ENCODE measurements at regions not wholly inside any gene's neighbourhood (a gene's known extent, or its start where the extent isn't known, plus 50 kb on each side); places are given as distances from the start of the nearest gene placed in this dataset.

DNA sequence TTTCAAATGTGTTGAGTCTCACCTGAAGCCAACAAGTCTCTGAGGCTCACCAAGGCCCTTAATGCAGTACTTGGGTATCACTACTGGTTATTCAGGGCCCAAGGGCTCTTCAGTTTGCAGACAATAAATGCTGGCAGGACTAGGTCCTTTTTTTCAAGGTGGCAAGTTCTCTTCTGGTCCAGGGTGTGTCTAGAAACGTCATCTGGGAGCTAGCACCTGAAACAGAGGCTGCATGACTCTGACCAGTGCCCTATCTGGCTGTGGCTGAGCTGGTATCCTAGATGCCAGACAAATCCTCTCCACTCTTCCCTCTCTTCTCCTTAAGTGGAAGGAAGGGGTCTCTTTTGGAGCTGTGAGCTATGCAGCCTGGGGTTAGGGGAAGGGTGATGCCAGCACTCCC, 276.8 kb downstream of the PYDC2 start:
- ATAC-seq (no peak), DNase-seq (ENCODE audit: low spot score) (no peak)

DNA sequence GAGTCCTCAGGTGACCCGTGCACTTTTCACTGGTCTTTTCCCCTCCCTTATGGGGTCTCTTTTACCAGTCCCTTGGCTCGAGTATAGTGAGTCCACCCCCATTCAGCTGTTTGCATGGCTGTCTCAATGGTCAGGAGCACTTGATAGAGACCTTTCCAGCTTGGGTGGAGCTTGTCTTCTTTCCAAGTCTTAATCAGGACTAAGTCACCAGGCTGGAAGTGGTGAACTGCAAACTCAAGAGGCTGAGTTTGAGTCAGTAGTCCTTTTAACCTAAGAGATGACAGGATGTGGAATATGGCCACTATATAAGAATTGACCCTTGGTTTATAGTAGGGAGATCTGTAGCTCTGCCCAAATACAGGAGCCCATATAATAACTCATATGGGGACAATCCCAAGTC, 279.7 kb downstream of the PYDC2 start:
- ATAC-seq, result no peak
- DNase-seq (ENCODE audit: low spot score), result no peak

DNA sequence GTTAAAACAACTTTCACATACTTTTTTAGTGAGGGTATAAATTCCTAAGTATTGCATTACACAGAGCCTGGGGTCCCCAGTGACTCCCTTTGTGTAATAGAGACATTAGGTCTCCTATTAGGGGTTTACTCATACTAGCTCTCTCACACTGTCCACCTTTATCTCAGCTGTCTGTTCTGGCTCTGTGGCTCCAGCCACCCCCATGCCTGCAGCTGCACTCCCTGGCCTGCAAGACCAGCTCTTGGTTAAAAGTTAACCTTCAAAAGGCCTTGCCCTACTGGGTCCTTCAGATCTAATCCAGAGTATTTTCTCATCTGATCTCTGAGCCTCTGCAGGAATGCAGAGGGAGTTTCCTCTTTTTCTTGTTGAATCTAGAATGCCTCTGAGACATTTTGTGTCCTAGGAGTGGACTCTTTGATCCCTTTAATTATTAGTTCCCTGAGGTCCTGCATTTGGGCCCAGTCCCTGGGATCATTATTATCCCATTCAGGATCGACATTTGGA, 280.9 kb downstream of the PYDC2 start:
- peak; percentile 99 for ATAC-seq
- DNase-seq (ENCODE audit: low spot score), result peak; percentile 73

DNA sequence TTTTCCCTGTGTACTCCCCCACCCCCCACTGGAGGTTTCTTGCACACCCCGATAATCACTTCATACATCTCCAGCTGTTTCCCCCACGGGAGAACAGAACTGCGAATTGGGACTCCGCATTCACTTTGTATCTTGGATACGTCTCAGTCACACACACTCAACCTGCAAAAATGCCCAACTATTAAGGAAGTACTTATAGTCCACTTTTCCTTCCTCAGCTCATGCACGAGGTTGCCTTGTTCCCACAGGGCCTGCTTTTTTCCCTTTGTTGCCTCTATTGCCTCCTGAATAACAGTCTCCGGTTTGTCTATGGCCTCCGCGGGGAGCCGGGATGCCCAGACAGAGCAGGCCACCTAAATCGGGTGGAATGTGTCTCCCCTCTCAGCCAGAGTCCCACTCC, 282.3 kb downstream of the PYDC2 start:
- DNase-seq (ENCODE audit: low spot score), result no peak

DNA sequence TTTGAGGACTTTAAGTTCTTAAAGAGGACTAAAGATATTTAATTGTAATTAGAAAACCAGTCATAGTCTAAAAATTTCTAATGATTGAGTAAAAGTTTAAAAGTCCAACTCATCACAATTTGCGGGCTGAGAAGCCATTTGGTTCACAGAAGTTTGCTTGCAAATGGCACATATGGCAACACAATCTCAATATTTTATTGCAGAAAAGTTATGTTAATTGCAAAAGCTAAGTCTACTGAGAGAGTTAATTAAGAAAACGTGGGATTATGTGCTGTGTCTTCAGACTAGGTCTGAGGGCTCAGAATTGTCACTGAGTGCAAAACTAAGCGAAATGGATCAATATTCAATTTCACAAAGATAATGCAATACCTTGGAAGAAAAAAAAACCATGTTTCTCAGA, 289.7 kb downstream of the PYDC2 start:
- ATAC-seq (no peak), DNase-seq (ENCODE audit: low spot score) (no peak)

More for the DNA sequence above, 282.3 kb downstream of the PYDC2 start:
- no peak for ATAC-seq

DNA sequence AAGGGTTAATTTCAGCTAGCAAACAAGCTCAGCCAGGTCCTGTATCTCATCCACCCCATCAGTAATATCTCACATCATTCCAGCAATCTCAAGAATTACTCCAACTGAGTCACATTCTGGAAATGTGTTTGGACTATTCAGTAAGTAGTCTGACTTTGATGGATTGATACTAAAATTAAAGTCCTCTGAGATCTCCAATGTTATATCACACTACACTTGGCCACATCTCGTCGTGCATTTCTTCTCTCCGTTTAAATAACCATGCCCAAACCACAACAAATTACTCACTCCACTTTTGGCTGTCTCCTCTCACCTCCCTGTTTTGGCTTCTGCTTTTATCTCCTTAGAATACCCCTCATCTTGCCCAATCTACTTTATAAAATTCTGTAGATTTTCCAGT, 292.2 kb downstream of the PYDC2 start:
- ATAC-seq (no peak), DNase-seq (ENCODE audit: low spot score) (no peak)

DNA sequence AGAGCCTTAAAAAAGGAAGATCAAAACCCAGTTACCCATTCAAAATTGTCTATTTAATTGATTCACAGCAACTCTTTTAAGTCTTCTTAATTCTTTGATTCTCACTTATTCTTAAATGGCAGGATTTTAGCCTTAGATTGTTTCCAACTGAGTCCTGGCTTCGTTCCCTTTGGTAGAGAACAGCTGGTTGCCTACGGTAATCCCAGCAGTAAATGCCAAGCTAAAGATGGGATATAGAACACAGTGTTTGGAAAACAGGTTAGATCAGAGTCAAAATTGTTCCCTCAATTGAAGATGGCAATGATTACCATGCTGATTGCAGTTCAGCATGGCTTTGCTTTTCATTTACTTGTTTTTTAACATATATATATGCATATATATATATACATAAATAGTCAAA, 300.9 kb downstream of the PYDC2 start:
- DNase-seq (ENCODE audit: low spot score) (no peak), ATAC-seq (no peak)

DNA sequence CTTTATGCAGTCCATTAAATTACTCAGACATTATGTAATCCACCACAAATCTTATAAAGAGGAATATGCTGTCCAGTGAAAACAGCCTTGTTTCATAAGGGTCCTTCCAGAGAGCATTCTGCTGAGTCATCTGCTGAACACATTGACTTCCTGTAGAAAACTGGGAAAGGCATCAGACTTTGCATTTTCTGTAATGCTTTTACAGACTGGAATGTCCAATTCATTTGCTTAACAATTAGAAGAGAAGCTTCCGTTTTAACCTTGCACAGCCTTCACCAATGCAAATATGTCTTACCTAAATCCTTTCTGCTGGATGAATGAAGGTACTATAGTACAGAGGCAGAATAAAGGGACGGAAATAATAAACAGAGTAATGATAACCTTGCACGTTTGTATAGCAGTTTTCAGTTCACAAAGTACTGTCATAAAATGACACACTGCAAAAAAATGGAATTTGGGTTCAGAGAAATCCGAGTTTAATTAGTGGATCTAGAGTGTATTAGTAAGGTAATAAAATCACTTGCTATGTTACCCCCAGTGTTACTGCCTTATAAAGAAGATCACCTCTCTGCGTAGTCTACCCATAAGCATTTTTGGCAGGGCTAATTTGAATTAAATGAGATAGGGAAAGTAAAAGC, 301.5 kb downstream of the PYDC2 start:
- DNase-seq (ENCODE audit: low spot score) (no peak), ATAC-seq (no peak)

DNA sequence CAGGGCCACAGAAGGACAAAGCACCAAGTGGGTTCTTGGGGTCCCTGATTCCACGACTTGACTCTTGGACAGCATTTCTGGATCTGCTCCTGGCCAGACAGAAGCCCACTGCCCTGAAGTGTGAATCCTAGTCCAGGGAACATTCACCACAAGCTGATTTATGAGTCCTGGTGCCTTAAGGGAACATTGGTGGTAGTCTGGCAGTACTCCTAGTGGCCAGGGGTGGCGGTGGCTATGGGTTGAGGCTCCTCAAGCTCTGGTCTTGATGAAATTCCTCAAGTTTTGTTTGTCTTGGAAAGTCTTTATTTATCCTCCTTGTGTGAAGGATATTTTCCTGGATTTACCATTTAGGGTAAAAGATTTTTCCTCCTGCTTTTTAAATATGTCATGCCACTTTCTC, 307.5 kb downstream of the PYDC2 start:
- ATAC-seq (no peak), DNase-seq (ENCODE audit: low spot score) (no peak)

DNA sequence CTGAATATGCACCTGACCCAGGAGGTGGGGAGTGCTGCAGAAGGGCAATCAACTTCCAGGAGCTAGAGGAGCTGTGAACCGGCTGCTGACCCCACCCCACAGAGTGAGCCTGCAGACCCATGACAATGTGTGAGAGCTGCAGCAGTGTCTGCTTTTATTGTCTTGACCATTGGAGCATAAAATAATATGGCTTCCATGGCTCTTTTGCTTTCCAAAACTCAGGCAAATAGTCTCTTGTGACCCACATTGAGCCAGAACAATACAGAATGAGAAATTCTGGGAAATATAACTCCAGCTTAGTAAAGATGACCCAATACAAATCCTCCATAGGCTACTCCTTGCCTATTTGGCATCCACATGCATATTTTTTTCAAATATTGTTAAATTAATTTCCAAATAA, 309.6 kb downstream of the PYDC2 start:
- ATAC-seq, result no peak
- DNase-seq (ENCODE audit: low spot score), result no peak

DNA sequence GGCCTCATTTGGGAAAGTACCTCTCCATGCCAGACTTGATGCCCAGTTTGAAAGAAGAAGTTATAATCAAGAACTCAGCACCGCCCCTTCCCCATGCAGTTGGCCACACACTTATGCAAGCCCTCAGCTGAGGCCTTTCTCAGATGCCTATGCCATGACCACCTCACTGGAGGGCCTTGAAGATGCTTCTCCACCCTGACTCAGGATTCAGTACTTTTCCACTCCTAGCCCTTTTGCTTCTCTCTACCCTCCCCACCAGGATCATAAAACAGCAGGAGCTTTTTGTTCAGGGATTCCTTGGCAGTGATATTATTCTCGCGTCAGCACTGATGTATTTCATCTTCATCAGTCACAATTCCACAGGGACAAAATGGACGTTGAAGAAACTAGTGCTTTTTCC, 313.5 kb downstream of the PYDC2 start:
- no peak for ATAC-seq
- no peak for DNase-seq (ENCODE audit: low spot score)

DNA sequence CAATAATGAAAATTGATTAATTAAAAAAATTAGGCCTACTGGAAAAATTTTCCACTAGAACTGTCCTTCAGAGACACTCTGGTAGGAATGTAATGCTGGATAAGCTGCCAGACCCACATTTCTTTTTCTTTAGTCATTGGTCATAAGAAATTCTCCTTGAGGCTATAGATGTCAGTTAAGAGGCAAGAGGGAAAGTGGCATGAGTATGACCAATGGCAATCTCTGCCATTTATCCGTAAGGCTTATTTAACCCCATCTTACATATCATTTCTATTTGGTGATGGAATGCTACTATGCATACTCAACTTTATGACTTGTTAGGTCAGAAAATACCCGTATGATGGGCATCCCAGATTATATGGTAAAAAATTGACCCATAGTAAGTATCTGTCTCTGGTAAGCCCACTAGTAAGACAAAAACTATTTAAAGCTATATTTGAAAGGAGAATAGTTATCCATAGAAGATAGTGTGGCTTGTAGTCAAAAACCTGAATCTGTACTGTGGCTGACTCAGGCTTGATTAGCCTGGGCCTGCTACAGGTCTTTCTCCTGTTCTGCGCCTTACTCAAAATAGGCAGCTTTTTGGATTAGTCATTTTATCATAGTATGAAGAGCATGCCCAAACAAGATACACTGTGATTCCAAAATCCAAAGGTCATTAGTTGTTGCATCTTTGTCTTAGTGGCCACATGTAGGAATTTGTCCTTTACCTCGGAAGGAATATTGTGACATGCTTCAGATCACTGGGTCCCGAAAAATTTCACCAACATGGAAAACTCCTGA, 314.7 kb downstream of the PYDC2 start:
- DNase-seq (ENCODE audit: low spot score), result no peak
- ATAC-seq, result peak; percentile 51

DNA sequence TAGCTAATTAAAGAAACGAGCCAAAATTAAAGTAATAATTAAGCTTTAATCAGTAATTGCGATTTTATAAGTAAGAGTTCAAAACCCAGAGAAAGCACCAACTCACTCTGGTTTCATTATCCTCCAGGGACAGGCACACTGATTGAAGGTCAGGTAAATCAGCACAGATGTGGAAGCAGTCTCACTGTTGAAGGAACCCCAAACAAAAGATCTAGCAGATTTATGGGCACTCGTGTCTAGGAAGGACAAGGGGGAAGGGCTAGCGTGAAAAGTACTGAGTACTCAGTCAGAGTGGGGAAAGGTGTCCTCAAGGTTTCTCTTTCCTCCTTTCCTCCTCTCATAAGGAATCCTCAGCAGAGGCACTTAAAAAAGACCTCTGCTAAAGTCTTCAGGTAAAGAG, 320.1 kb downstream of the PYDC2 start:
- DNase-seq (ENCODE audit: low spot score) (no peak), ATAC-seq (no peak)

DNA sequence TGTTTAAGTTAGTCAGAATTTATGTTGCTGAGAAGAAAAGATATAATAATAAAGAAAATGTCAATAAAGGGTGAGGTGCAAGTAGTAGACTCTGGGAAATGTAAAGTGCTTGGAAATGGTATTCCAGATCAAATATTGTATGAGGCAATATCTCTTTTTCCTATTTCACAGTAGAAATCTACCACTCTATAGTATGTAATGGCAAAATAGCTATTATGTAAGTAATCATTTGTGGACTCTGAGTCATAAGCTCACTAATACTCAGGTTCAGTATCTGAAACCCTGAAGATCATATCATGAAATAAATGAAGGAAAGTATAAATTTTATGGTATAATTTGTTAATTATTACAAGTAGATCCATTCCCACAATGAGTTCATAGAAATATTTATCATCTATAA, 322.1 kb downstream of the PYDC2 start:
- no peak for DNase-seq (ENCODE audit: low spot score)
- no peak for ATAC-seq

DNA sequence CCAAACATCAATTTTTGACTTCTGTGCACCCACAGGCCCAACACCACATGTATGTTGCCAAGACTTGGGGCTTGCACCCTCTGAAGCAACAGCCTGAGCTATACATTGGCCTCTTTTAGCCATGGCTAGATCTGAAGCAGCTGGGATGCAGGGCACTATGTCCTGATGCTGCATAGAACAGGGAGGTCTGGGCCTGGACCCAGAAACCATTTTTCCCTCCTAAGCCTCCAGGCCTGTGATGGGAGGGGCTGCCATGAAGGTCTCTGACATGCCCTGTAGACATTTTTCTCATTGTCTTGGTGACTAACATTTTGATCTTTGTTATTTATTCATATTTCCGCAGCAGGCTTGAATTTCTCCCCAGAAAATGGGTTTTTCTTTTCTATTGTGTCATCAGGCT, 330.0 kb downstream of the PYDC2 start:
- ATAC-seq (no peak), DNase-seq (ENCODE audit: low spot score) (no peak)

DNA sequence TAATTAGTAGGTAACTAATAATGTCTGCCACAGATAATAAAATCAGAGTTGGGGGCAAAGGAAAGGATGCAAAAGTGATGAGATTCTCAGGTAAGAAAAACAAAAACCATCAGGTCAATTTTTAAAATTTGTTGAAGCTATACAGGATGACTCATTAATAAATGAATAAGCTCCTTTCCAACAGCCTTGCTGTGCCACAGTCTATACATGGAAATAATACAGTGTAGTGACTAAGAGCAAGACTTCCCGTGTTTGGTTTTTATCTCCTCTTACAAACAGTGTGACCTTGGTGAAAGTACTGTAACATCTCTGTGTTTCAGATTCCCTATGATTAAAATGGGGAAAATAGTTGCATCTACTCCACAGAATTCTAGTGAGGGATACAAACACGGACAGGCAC, 331.6 kb downstream of the PYDC2 start:
- no peak for DNase-seq (ENCODE audit: low spot score)
- no peak for ATAC-seq

DNA sequence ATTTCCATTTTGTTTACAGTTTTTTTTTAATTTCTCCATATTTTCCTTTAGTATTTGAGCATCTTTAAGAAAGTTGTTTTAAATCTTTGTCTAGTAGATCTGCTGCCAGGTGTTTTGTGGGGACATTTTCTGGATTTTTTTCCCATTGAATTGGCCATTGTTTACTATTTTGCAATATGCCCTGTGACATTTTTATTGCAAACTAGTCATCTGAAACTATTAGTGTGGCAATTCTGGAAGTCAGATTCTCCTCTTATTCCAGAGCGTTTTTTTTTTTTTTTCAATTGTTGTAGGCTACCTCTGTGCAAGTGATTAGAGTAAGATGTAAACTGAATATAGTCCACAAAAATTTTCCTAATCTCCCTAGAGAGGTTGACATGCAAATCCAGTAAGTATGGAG, 334.2 kb downstream of the PYDC2 start:
- DNase-seq (ENCODE audit: low spot score), result no peak
- peak; percentile 59 for ATAC-seq

DNA sequence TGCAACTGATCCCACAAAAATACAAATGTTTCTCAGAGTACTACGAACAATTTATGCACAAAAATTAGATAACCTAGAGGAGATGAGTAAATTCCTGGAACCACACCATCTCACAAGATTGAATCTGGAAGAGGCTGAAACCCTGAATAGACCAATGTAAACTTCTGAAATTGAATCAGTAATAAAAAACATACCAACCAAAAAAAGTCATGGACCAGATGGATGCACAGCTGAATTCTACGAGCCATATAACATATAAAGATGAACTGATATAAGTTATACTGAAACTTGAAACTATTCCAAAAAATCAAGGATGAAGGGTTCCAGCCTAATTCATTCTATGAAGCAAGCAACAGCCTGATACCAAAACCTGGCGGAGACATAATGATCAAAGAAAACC, 336.3 kb downstream of the PYDC2 start:
- no peak for DNase-seq (ENCODE audit: low spot score)
- ATAC-seq, result no peak

DNA sequence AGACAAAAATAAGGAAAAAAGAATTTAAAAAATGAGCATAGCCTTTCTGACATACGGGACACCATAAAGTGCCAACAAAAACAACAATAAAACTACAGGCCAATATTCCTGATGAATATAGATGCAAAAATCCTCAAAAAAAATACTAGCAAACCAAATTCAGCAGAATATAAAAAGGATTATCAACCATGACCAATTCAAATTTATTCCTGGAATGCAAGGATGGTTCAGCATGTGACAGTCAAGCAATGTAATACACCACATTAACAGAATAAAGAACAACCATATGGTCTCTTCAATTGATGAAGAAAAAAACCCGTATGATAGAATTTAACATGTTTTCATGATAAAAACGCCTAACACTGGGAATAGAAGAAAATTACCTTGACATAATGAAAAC, 341.7 kb downstream of the PYDC2 start:
- no peak for ATAC-seq
- DNase-seq (ENCODE audit: low spot score), result no peak

DNA sequence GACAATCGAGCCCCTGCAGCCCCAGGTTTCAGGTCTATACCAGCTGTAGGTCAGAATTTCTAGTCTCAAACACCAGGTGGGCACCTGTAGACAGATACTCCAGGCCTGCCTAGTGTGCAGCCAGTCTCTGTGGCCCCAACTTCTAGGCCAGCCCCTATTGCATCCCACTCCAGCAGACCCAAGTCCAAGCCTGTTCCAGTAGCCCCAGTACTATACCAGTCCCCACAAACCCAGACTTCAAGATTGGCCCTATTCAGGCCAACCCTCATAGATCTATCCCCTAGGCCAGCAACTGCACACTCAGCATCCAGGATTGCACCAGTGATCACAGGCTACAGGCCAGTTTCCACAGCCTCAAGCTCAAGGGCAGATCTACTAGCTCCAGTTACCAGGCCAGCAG, 344.0 kb downstream of the PYDC2 start:
- no peak for DNase-seq (ENCODE audit: low spot score)
- no peak for ATAC-seq

DNA sequence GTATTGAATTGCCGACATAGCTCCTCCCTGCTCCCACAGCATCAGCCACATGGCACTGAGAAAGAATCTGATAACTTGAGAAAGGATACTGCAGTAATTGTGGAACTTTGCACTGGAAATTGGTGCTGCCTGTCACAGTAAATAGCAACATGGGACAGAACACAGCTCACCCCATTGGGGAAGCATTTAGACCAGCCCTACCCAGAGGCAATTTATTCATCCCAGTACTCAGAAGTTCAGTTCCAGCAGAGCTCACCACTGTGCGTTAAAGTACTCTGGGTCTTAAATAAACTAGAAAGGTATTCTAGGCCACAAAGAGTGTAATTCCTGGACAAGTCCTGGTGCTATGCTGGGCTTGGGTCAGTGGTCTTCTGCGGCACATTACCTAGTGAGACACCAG, 347.1 kb downstream of the PYDC2 start:
- no peak for ATAC-seq
- DNase-seq (ENCODE audit: low spot score), result no peak

DNA sequence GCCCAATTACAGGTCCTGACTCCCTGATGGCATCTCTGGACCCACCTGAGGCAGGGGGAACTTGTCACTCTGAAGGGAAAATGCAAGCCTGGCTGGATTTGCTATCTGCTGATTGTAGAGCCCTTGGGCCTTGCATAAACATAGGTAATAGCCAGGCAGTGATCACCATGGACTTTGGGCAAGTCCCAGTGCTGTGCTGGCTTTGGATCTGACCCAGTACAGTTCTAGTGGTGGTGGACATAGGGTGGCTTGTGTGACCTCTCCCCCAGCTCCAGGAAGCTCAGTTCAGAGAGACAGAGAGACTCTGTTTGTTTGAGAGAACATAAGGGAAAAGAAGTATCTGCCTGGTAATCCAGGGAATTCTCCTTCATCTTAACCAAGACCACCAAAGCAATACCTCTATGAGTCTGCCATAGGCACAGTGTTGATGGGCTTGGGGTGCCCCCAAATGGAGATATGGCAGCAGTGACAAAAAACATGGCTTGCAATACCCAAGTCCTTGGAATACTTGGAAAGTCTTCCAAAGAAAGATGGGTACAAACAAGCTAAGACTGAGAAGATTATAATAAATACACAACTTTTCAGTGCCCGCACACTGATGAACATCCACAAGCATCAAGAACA, 348.5 kb downstream of the PYDC2 start:
- peak; percentile 99 for ATAC-seq
- DNase-seq (ENCODE audit: low spot score), result peak; percentile 79
